A549 (cell line): ENCODE measurements at regions not wholly inside any gene's neighbourhood (a gene's known extent, or its start where the extent isn't known, plus 50 kb on each side); places are given as distances from the start of the nearest gene placed in this dataset.

Experiments used
- BHLHE40 ChIP-seq: IDR thresholded peaks from 2 replicates; pipeline ENCODE4 v1.6.1; 2012; ENCODE audit warnings: low read depth, low read length, inconsistent platforms
- CHD2 ChIP-seq: fragments of 150-350 bp; IDR thresholded peaks from 2 replicates; pipeline ENCODE4 v1.6.1; 2014; ENCODE audit warnings: low read length; ENCODE audit not compliant: partially characterized antibody
- CTCF ChIP-seq: fragments of >200 bp; sonication (Bioruptor Twin); formaldehyde crosslinking; IDR thresholded peaks from 3 replicates; pipeline ENCODE4 v1.5.1; 2016
- HMGXB4 ChIP-seq: fragments of 250-450 bp; sonication (Bioruptor Pico); IDR thresholded peaks from 2 replicates; pipeline ENCODE4 v1.5.0; 2021; ENCODE audit warnings: mild to moderate bottlenecking, moderate library complexity, borderline replicate concordance
- KDM1A ChIP-seq: fragments of 200-600 bp; sonication (generic); IDR thresholded peaks from 2 replicates; pipeline ENCODE4 v1.6.1; 2016; ENCODE audit warnings: low read depth, mild to moderate bottlenecking
- NFE2L2 ChIP-seq: fragments of 150-350 bp; conservative IDR thresholded peaks from 2 replicates; pipeline ENCODE4 v1.6.1; 2014; ENCODE audit warnings: low read length
- POLR2A ChIP-seq: IDR thresholded peaks from 2 replicates; pipeline ENCODE4 v1.6.1; 2012; ENCODE audit warnings: mild to moderate bottlenecking, low read length
- RAD21 ChIP-seq, 2 experiments: fragments of >200 bp in 1 of 2; sonication (Bioruptor Twin) in 1 of 2; formaldehyde crosslinking in 1 of 2; IDR thresholded peaks in 1 of 2; conservative IDR thresholded peaks in 1 of 2; 2 replicates in 1 of 2; 3 replicates in 1 of 2; pipeline ENCODE4 v1.6.1; 2012 to 2018; ENCODE audit warnings: inconsistent platforms in 1 of 2
- RFX5 ChIP-seq: fragments of 450-650 bp; IDR thresholded peaks from 2 replicates; pipeline ENCODE4 v1.7.1; 2014; ENCODE audit warnings: antibody characterized with exemption, mild to moderate bottlenecking, moderate library complexity
- USF2 ChIP-seq: fragments of 450-650 bp; IDR thresholded peaks from 2 replicates; pipeline ENCODE4 v1.6.1; 2014; ENCODE audit warnings: antibody characterized with exemption
- TF ChIP-seq, protein P1 (sequence below): IDR thresholded peaks from 2 replicates; pipeline ENCODE4 v1.6.1; 2012

DNA sequence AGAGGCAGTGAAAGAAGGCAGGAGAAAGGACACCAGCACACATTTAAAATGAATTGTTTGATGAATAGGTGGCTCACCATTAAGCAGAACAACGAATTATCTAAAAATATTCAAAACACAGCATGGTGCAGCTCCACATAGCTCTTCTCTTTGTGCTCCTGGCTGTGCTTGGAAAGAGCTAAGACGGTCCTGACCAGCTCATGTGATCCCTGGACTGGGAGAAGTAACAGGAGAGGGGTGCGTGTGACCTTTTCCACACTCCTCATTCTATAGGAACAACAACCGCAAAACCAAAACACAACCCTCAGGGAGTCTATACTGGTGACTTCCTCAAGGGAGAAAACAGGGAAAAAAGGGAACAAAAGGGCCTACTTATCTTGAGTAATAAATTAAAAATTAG is 140.5 kb downstream of the DIRAS2 start:
- TF ChIP-seq RFX5 (no peak), CTCF (no peak), KDM1A (no peak), CHD2 (no peak), HMGXB4 (no peak), RAD21 (conservative IDR thresholded peaks at IDR 0.05 in 1 of 2, IDR thresholded peaks at IDR 0.05 in 1 of 2) (no peak), BHLHE40 (no peak), POLR2A (no peak), NFE2L2 (no peak), USF2 (no peak)
- TF ChIP-seq, protein P1, sequence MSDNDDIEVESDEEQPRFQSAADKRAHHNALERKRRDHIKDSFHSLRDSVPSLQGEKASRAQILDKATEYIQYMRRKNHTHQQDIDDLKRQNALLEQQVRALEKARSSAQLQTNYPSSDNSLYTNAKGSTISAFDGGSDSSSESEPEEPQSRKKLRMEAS = no peak
